HCT116 (cell line): ENCODE measurements at regions not wholly inside any gene's neighbourhood (a gene's known extent, or its start where the extent isn't known, plus 50 kb on each side); places are given as distances from the start of the nearest gene placed in this dataset.

Source experiments
- ATAC-seq: fragments of 200-7000 bp; cut with Tn5 transposase; 2 replicates; pipeline ENCODE4 v1.9.1; 2020; ENCODE audit warnings: mild to moderate bottlenecking, moderate library complexity
- BruUV-seq: library from RNA; stranded (reverse); fragments of 400-500 nt; replicated peaks from 2 replicates; lab custom pipeline; 2021; lab: Mats Ljungman, UMichigan
- CTCF ChIA-PET: fragments of 300-600 bp; sonication (Branson Sonifier 250); formaldehyde crosslinking; loops from one replicate; lab custom pipeline; 2021; ENCODE audit warnings: antibody characterized with exemption; lab: Charles Lee
- POLR2A ChIA-PET: fragments of 300-600, 350-600 bp; sonication (Branson Sonifier 250); formaldehyde crosslinking; loops from one replicate; lab custom pipeline; 2021; ENCODE audit warnings: antibody characterized with exemption; lab: Charles Lee
- RAD21 ChIA-PET, 2 experiments: fragments of 300-600 bp; sonication (Branson Sonifier 250); formaldehyde crosslinking; loops; one replicate each; lab custom pipeline; 2023; ENCODE audit warnings: low total read pairs in 2 of 2; ENCODE audit not compliant: uncharacterized antibody in 2 of 2, unreplicated experiment in 2 of 2, low non-redundant PET in 1 of 2; lab: Charles Lee
- DNase-seq: peaks from one replicate; pipeline ENCODE4 v3.0.0-alpha.2; 2010; ENCODE audit warnings: low read depth, low spot score
- H2AFZ ChIP-seq: fragments of 200-600 bp; shearing (Covaris generic), sonication (generic); 2 replicates; pipeline ENCODE4 v1.6.1; 2017; ENCODE audit warnings: low read depth, mixed run types, mixed read lengths, antibody characterized with exemption, low read length; ENCODE audit not compliant: poor library complexity, severe bottlenecking
- H3K27ac ChIP-seq: 2 replicates; pipeline ENCODE4 v1.5.1; 2012; ENCODE audit warnings: low read depth, low read length
- H3K27me3 ChIP-seq: fragments of 200-600 bp; sonication (generic); 2 replicates; pipeline ENCODE4 v1.6.1; 2016; ENCODE audit warnings: mixed run types, low read length, mixed read lengths; ENCODE audit not compliant: insufficient read depth
- H3K36me3 ChIP-seq, 2 experiments: fragments of 200-500 bp in 1 of 2; fragments of 200-600 bp in 1 of 2; sonication (Bioruptor generic) in 1 of 2; sonication (generic) in 1 of 2; 2 replicates each; pipeline versions ENCODE4 v1.5.1 to v1.6.1; 2014 to 2016; ENCODE audit warnings: low read length in 2 of 2, inconsistent platforms in 1 of 2, mixed read lengths in 1 of 2, mixed run types in 1 of 2; ENCODE audit not compliant: insufficient read depth in 2 of 2, control insufficient read depth in 1 of 2
- H3K4me1 ChIP-seq, 2 experiments: fragments of 200-600 bp in 1 of 2; sonication (generic) in 1 of 2; 2 replicates each; pipeline versions ENCODE4 v1.5.1 to v1.6.1; 2012 to 2017; ENCODE audit warnings: low read length in 2 of 2, inconsistent platforms in 1 of 2, mild to moderate bottlenecking in 1 of 2, mixed read lengths in 1 of 2, mixed run types in 1 of 2, moderate library complexity in 1 of 2; ENCODE audit not compliant: insufficient read depth in 2 of 2, control insufficient read depth in 1 of 2
- H3K4me2 ChIP-seq: fragments of 200-600 bp; sonication (generic); 2 replicates; pipeline ENCODE4 v1.6.1; 2017; ENCODE audit warnings: mixed run types, low read length, mixed read lengths
- H3K4me3 ChIP-seq, 2 experiments: fragments of 200-600 bp in 1 of 2; sonication (generic) in 1 of 2; replicated peaks in 1 of 2; 2 replicates each; pipeline ENCODE4 v1.5.1; 2011 to 2016; ENCODE audit warnings: low read length in 2 of 2, control low read depth in 1 of 2, low read depth in 1 of 2, mild to moderate bottlenecking in 1 of 2, mixed read lengths in 1 of 2, mixed run types in 1 of 2
- H3K79me2 ChIP-seq: fragments of 200-600 bp; sonication (generic); 2 replicates; pipeline ENCODE4 v1.6.1; 2017; ENCODE audit warnings: mild to moderate bottlenecking, mixed run types, low read length, moderate library complexity, mixed read lengths; ENCODE audit not compliant: insufficient read depth
- H3K9ac ChIP-seq: fragments of 200-600 bp; sonication (generic); 2 replicates; pipeline ENCODE4 v1.6.1; 2016; ENCODE audit warnings: low read length, mixed read lengths
- H3K9me2 ChIP-seq: fragments of 200-600 bp; sonication (generic), shearing (Covaris generic); 2 replicates; pipeline ENCODE4 v1.6.1; 2017; ENCODE audit warnings: mixed run types, mild to moderate bottlenecking, moderate library complexity; ENCODE audit not compliant: insufficient read depth
- H3K9me3 ChIP-seq, 2 experiments: fragments of 200-500 bp in 1 of 2; fragments of 200-600 bp in 1 of 2; sonication (Bioruptor generic) in 1 of 2; sonication (generic) in 1 of 2; 2 replicates each; pipeline ENCODE4 v1.6.1; 2014 to 2017; ENCODE audit warnings: low read length in 2 of 2, mixed read lengths in 2 of 2, inconsistent platforms in 1 of 2, low read depth in 1 of 2, mild to moderate bottlenecking in 1 of 2, mixed run types in 1 of 2, moderate library complexity in 1 of 2; ENCODE audit not compliant: control insufficient read depth in 1 of 2, insufficient read depth in 1 of 2
- H4K20me1 ChIP-seq: fragments of 200-600 bp; sonication (generic), shearing (Covaris generic); 2 replicates; pipeline ENCODE4 v1.6.1; 2017; ENCODE audit warnings: mixed run types, mild to moderate bottlenecking, moderate library complexity; ENCODE audit not compliant: insufficient read depth
- CEBPB ChIP-seq: IDR thresholded peaks from 2 replicates; pipeline ENCODE4 v1.6.1; 2012; ENCODE audit warnings: low read depth
- EGR1 ChIP-seq: IDR thresholded peaks from 2 replicates; pipeline ENCODE4 v1.6.1; 2012; ENCODE audit warnings: low read depth
- ELF1 ChIP-seq: IDR thresholded peaks from 2 replicates; pipeline ENCODE4 v1.6.1; 2012; ENCODE audit warnings: low read depth, borderline replicate concordance
- EZH2 ChIP-seq: fragments of 200-600 bp; sonication (generic); IDR thresholded peaks from 2 replicates; pipeline ENCODE4 v1.6.1; 2017; ENCODE audit warnings: antibody characterized with exemption, mixed run types
- EZH2phosphoT487 ChIP-seq: fragments of 200-600 bp; IDR thresholded peaks from 2 replicates; pipeline ENCODE4 v1.6.1; 2018; ENCODE audit warnings: antibody characterized with exemption, borderline replicate concordance
- FOSL1 ChIP-seq: IDR thresholded peaks from 2 replicates; pipeline ENCODE4 v1.6.1; 2012; ENCODE audit warnings: low read depth
- JUND ChIP-seq: IDR thresholded peaks from 2 replicates; pipeline ENCODE4 v1.6.1; 2012
- MAX ChIP-seq: IDR thresholded peaks from 2 replicates; pipeline ENCODE4 v1.6.1; 2012
- POLR2A ChIP-seq: IDR thresholded peaks from 2 replicates; pipeline ENCODE4 v1.7.0; 2011; ENCODE audit warnings: borderline replicate concordance; ENCODE audit not compliant: insufficient read depth, insufficient read length; ENCODE audit errors: extremely low read depth
- POLR2AphosphoS5 ChIP-seq: IDR thresholded peaks from 2 replicates; pipeline ENCODE4 v1.6.1; 2011; ENCODE audit warnings: mild to moderate bottlenecking, low read depth, low read length, moderate library complexity
- RAD21 ChIP-seq: IDR thresholded peaks from 2 replicates; pipeline ENCODE4 v1.6.1; 2012; ENCODE audit warnings: low read depth, mild to moderate bottlenecking
- SIN3A ChIP-seq: IDR thresholded peaks from 2 replicates; pipeline ENCODE4 v1.6.1; 2012; ENCODE audit warnings: low read depth
- SP1 ChIP-seq: IDR thresholded peaks from 2 replicates; pipeline ENCODE4 v1.6.1; 2012; ENCODE audit warnings: low read depth
- SRF ChIP-seq: IDR thresholded peaks from 2 replicates; pipeline ENCODE4 v1.6.1; 2012; ENCODE audit warnings: low read depth
- TCF7L2 ChIP-seq: IDR thresholded peaks from 2 replicates; pipeline ENCODE4 v1.7.0; 2011; ENCODE audit warnings: borderline replicate concordance, inconsistent platforms; ENCODE audit not compliant: insufficient read depth, insufficient read length; ENCODE audit errors: extremely low read depth
- YY1 ChIP-seq: IDR thresholded peaks from 2 replicates; pipeline ENCODE4 v1.6.1; 2011; ENCODE audit warnings: low read length, low read depth, moderate library complexity, mild to moderate bottlenecking; ENCODE audit not compliant: insufficient replicate concordance; ENCODE audit errors: extremely low read depth
- ZBTB33 ChIP-seq: IDR thresholded peaks from 2 replicates; pipeline ENCODE4 v1.6.1; 2011; ENCODE audit warnings: mild to moderate bottlenecking, low read length, moderate library complexity; ENCODE audit not compliant: insufficient replicate concordance; ENCODE audit errors: extremely low read depth
- ZFX ChIP-seq: fragments of 450-650 bp; IDR thresholded peaks from 2 replicates; pipeline ENCODE4 v1.6.1; 2017
- intact Hi-C: fragments of 100-400 bp; cut with micrococcal nuclease; formaldehyde crosslinking; loops from 2 replicates; pipeline ENCODE4 v1.10.0; 2022
- TF ChIP-seq, protein P1 (sequence below), 3 experiments: fragments of 200-600 bp in 1 of 3; sonication (generic) in 1 of 3; IDR thresholded peaks in 2 of 3; conservative IDR thresholded peaks in 1 of 3; 2 replicates each; pipeline ENCODE4 v1.5.1; 2012 to 2017; ENCODE audit warnings: low read depth in 2 of 3, low read length in 2 of 3, antibody characterized with exemption in 1 of 3, borderline replicate concordance in 1 of 3, control low read depth in 1 of 3, mild to moderate bottlenecking in 1 of 3, mixed read lengths in 1 of 3, mixed run types in 1 of 3, moderate library complexity in 1 of 3; ENCODE audit not compliant: insufficient read depth in 1 of 3
- TF ChIP-seq, protein P2 (sequence below): IDR thresholded peaks from 2 replicates; pipeline ENCODE4 v1.6.1; 2012; ENCODE audit warnings: low read depth

- H3K79me2 ChIP-seq = no peaks in the 10 kb centered on the region
- ChIA-PET CTCF (no interaction called here), RAD21 (no interaction called here), POLR2A (no interaction called here)
- intact Hi-C loops = no loop called here
- no peak for DNase-seq
- no TSS peak for BruUV-seq
- no peaks in the 10 kb centered on the region for H3K4me1 ChIP-seq
- H3K4me3 ChIP-seq = no peak overlapping the region
- no peak for TF ChIP-seq POLR2A
- TF ChIP-seq FOSL1 = no peak
- TF ChIP-seq CEBPB = no peak
- no peak for TF ChIP-seq EZH2
- TF ChIP-seq POLR2AphosphoS5 = no peak
- TF ChIP-seq EGR1 = no peak
- TF ChIP-seq, protein P1, sequence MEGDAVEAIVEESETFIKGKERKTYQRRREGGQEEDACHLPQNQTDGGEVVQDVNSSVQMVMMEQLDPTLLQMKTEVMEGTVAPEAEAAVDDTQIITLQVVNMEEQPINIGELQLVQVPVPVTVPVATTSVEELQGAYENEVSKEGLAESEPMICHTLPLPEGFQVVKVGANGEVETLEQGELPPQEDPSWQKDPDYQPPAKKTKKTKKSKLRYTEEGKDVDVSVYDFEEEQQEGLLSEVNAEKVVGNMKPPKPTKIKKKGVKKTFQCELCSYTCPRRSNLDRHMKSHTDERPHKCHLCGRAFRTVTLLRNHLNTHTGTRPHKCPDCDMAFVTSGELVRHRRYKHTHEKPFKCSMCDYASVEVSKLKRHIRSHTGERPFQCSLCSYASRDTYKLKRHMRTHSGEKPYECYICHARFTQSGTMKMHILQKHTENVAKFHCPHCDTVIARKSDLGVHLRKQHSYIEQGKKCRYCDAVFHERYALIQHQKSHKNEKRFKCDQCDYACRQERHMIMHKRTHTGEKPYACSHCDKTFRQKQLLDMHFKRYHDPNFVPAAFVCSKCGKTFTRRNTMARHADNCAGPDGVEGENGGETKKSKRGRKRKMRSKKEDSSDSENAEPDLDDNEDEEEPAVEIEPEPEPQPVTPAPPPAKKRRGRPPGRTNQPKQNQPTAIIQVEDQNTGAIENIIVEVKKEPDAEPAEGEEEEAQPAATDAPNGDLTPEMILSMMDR (IDR thresholded peaks at IDR 0.05 in 2 of 3, conservative IDR thresholded peaks at IDR 0.05 in 1 of 3; ENCODE audit: borderline replicate concordance in 1 of 3, insufficient read depth in 1 of 3, low read depth in 2 of 3, low read length in 2 of 3) = no peak
- TF ChIP-seq ZBTB33 = no peak
- TF ChIP-seq, protein P2, sequence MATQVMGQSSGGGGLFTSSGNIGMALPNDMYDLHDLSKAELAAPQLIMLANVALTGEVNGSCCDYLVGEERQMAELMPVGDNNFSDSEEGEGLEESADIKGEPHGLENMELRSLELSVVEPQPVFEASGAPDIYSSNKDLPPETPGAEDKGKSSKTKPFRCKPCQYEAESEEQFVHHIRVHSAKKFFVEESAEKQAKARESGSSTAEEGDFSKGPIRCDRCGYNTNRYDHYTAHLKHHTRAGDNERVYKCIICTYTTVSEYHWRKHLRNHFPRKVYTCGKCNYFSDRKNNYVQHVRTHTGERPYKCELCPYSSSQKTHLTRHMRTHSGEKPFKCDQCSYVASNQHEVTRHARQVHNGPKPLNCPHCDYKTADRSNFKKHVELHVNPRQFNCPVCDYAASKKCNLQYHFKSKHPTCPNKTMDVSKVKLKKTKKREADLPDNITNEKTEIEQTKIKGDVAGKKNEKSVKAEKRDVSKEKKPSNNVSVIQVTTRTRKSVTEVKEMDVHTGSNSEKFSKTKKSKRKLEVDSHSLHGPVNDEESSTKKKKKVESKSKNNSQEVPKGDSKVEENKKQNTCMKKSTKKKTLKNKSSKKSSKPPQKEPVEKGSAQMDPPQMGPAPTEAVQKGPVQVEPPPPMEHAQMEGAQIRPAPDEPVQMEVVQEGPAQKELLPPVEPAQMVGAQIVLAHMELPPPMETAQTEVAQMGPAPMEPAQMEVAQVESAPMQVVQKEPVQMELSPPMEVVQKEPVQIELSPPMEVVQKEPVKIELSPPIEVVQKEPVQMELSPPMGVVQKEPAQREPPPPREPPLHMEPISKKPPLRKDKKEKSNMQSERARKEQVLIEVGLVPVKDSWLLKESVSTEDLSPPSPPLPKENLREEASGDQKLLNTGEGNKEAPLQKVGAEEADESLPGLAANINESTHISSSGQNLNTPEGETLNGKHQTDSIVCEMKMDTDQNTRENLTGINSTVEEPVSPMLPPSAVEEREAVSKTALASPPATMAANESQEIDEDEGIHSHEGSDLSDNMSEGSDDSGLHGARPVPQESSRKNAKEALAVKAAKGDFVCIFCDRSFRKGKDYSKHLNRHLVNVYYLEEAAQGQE = no peak
- TF ChIP-seq TCF7L2 = no peak
- TF ChIP-seq JUND = no peak
- TF ChIP-seq ELF1 = no peak
- no peak for TF ChIP-seq EZH2phosphoT487
- TF ChIP-seq RAD21 = no peak
- no peak for TF ChIP-seq ZFX
- no peak for TF ChIP-seq SRF
- TF ChIP-seq SP1 = no peak
- TF ChIP-seq YY1 = no peak
- no peak for TF ChIP-seq MAX
- TF ChIP-seq SIN3A = no peak
- no peak overlapping the region for H3K27ac ChIP-seq
- H3K4me2 ChIP-seq = no peak overlapping the region
- no peaks in the 10 kb centered on the region for H3K9me2 ChIP-seq
- no peak for ATAC-seq
- no peak overlapping the region for H2AFZ ChIP-seq
- no peaks in the 10 kb centered on the region for H3K36me3 ChIP-seq
- no peaks in the 10 kb centered on the region for H3K9me3 ChIP-seq
- H3K9ac ChIP-seq = no peak overlapping the region
- no peaks in the 10 kb centered on the region for H3K27me3 ChIP-seq
- H4K20me1 ChIP-seq = no peaks in the 10 kb centered on the region
Measured at GRCh38 chr12:84691266-84691665, 221.3 kb downstream of the SLC6A15 start.
